GM18951 (cell line): ENCODE measurements at regions not wholly inside any gene's neighbourhood (a gene's known extent, or its start where the extent isn't known, plus 50 kb on each side); places are given as distances from the start of the nearest gene placed in this dataset.
"Not testable (repeated sequence)": the region's sequence is repeated elsewhere in the genome, so short reads cannot be mapped to it uniquely, and the experiment has no call there.

Experiments
- POLR2A ChIP-seq: IDR thresholded peaks from 4 replicates; pipeline ENCODE4 v1.6.1; 2011; ENCODE audit warnings: mild to moderate bottlenecking; ENCODE audit not compliant: insufficient read length, insufficient read depth; ENCODE audit errors: extremely low read depth
- in situ Hi-C: fragments of 300-500 bp; cut with MboI; formaldehyde crosslinking; loops from one replicate; pipeline ENCODE4 v1.12.0; 2022; ENCODE audit warnings: low sequenced_read_pairs, mixed read lengths, inconsistent platforms; ENCODE audit not compliant: unreplicated experiment

DNA sequence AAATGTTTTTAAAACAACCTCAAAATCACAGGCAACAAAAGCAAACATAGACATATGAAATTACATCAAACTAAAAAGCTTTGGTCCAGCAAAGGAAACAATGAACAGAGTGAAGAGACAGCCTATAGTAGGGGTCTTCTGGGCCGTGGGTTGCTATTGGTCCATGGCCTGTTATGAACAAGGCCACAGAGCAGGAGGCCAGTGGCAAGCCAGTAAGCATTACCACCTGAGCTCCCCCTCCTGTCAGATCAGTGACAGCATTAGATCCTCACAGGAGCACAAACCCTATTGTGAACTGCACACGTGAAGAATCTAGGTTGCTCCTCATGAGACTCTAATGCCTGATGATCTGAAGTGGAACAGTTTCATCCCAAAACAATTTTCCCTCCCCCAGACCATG is 174.0 kb downstream of the DIO2 start:
- no peak for TF ChIP-seq POLR2A
- in situ Hi-C loops = no loop called here

DNA sequence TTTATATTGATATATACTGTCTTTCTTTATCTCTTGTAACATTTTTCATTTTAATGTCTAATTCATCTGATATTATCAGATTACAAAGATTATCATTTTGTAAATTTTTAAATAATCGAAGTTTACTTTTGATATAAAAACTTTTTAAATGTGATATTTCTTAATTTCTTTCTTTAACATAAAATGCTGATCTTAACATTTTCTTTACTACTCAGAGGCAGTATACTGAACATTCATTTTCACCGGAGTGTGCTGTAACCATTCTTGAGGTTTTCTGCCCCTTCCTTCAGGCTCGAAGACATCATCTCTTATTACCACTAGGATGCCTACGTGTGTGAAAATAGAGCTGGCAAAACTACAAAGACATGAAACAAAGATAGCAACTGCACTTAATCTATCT is 186.9 kb downstream of the DIO2 start:
- in situ Hi-C loops = no loop called here
- no peak for TF ChIP-seq POLR2A

GRCh38 chr14:80018476-80018875 is 192.8 kb downstream of the DIO2 start:
- in situ Hi-C loops = not testable (repeated sequence)

- TF ChIP-seq POLR2A = no peak
- in situ Hi-C loops = no loop called here
Measured at GRCh38 chr14:80017795-80018194, 193.5 kb downstream of the DIO2 start.

DNA sequence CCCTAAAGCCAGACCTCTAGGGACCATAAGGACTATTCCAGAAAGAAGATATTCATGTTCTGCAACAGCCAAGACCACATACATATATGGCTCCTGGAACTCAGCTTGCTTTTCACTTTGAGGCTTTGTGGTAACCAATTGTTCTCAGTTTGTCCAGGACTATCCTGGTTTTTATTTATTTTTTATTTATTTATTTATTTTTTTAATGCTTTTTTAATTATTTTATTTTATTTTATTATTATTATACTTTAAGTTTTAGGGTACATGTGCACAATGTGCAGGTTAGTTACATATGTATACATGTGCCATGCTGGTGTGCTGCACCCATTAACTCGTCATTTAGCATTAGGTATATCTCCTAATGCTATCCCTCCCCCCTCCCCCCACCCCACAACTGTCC is 201.1 kb downstream of the DIO2 start:
- in situ Hi-C loops = not testable (repeated sequence)

DNA sequence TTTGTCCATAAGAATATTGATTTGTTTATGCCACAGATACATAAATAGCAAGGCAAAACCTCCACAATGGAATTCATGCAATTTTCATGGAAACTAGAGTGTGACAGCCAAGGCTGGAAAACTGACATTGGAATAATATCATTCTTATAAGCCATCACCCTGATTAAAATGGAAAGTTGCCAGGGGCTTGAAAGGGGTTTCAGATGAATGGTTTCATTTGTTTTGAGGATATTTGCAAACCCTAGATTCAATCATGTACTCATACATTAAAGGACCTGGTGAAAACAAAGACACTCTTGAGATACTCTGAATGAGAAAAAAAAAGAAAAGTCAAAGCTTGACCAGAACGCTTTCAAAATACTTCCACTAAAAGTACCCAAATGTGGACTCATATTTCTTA is 205.7 kb downstream of the DIO2 start:
- TF ChIP-seq POLR2A = no peak
- in situ Hi-C loops = no loop called here

DNA sequence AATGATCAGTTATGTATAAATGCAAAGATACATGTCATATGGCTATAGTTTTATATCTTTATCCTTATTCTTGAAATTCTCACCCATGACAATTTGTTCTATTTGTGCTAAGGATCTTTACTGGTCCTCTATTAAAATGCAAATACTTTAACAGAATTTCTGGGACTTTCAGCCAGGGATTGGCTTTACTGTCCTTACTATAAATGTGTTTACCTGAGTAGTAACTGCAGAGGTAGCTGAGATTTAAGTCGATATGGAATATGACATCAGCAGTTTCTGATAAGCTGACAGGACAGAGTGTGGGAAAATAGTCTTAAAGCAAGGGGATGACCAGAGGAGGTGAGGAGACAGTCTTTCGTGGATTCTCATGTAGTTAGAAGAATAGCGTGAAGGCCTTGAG is 206.4 kb downstream of the DIO2 start:
- in situ Hi-C loops = no loop called here

DNA sequence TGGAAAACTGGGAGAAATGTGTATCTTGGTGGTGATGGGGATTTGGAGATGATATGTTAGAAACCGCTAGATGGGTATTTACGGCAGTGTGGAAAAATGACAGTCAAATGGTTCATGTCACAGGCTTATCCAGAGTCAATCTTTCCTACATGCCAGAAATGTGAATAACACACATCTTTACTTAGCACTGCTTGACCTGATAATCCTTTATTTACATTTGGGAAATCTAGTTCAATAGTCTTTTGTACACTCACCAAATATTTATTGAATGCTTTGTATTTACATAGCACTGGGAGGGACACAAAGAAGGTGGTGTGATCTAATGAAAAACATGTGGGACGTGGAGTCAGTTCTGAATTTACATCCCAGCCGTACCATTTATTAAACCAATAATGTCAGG is 208.2 kb downstream of the DIO2 start:
- no peak for TF ChIP-seq POLR2A
- in situ Hi-C loops = no loop called here

More for the DNA sequence above, 206.4 kb downstream of the DIO2 start:
- no peak for TF ChIP-seq POLR2A

- TF ChIP-seq POLR2A = no peak
- in situ Hi-C loops = no loop called here
Measured at GRCh38 chr14:79997509-79998208, 213.6 kb downstream of the DIO2 start.

DNA sequence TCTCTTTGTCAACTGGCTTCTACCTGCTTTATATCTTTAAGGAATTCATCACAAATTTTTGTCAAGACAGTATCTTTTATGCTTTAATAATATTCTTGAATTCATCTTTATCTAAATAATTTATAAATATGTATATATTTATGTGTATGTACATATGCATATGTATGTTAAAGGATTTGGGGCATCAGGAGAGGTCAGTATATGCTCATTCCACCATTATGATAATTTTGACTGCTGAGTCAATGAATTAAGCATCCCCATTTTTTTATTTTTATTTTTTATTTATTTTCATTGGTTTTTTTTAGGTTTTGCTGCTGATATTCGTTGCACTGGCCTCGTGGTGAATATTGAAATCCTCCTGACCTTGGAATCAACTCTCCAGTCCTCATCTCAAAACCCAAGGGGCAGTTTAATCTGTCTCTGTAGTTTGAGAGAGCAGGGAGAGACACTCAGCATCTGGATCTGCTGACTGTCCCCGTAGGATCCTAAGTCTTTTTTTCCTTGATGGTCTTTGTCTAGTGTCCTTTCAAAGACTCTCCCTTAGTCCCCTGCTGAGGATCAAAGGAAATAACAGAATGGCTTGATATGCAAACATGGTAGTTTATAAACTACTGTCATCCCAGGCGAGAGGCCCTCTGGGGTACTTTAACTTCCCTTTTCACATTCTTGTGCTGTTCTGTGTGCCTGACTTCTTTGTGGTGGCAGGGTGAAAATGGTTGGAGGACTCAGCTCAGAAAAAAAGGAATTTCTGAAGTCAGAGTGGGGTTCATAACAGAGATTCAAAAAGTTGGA is 218.7 kb downstream of the DIO2 start:
- TF ChIP-seq POLR2A = no peak
- in situ Hi-C loops = no loop called here

- in situ Hi-C loops = no loop called here
- no peak for TF ChIP-seq POLR2A
Measured at GRCh38 chr14:79991866-79992265, 219.4 kb downstream of the DIO2 start.

DNA sequence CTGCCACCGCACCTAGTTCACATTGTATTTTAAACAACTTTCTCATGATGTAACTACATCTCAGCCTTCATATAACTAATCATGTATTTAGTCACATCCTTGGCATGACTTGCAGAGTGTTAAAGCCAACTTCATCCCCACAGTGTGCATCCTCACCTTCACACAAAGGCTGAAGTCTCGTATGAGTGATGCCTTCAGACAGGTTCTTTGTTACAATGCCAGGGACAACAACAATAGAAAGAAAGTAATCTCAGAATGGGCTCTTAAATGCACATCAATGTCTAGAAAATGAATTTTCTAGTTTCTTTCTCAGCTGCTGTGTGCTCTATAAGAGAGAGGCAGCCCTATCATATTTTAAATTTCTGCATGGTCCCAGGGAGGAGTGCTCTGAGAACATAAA is 221.3 kb downstream of the DIO2 start:
- no peak for TF ChIP-seq POLR2A
- in situ Hi-C loops = no loop called here

GRCh38 chr14:79986251-79986650 is 225.1 kb downstream of the DIO2 start:
- in situ Hi-C loops = no loop called here
- TF ChIP-seq POLR2A = no peak

GRCh38 chr14:79972230-79972629 is 239.1 kb downstream of the DIO2 start:
- in situ Hi-C loops = no loop called here
- TF ChIP-seq POLR2A = no peak

GRCh38 chr14:79971330-79971729 is 240.0 kb downstream of the DIO2 start:
- in situ Hi-C loops = no loop called here
- no peak for TF ChIP-seq POLR2A

DNA sequence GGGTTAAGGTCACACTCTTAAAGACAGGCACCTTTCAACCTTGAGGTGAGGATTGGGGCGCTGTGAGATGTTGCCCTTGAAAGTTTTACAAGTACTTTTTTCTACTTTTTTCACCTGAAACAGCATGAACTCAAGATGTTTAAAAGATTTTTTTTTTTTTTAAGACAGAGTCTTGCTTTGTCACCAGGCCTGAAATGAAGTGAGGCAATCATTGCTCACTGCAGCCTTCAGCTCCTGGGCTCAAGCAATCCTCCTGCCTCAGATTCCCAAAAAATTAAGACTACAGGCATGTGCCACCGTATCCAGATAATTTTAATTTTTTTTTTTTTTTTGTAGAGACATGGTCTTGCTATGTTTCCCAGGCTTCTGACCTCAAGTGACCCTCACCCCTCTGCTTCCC is 243.9 kb downstream of the DIO2 start:
- in situ Hi-C loops = no loop called here
- no peak for TF ChIP-seq POLR2A
